AG10803 (cell line): ENCODE measurements at regions not wholly inside any gene's neighbourhood (a gene's known extent, or its start where the extent isn't known, plus 50 kb on each side); places are given as distances from the start of the nearest gene placed in this dataset.

ENCODE experiments used
- DNase-seq: peaks from one replicate; pipeline ENCODE4 v3.0.0; 2010; ENCODE audit warnings: low read depth
- H3K4me3 ChIP-seq: 2 replicates; pipeline ENCODE4 v1.5.1; 2011; ENCODE audit warnings: mild to moderate bottlenecking, low read length, control low read depth
- CTCF ChIP-seq: conservative IDR thresholded peaks from 2 replicates; pipeline ENCODE4 v1.5.1; 2011; ENCODE audit warnings: mild to moderate bottlenecking, low read length, control low read depth, inconsistent platforms

- TF ChIP-seq CTCF: no peak
- H3K4me3 ChIP-seq: no peak overlapping the region
- no peak for DNase-seq
These were observed 186.0 kb downstream of the PAH start for GRCh38 chr12:102730996-102731395.

GRCh38 chr12:102728506-102729242 is 188.4 kb downstream of the PAH start:
- TF ChIP-seq CTCF: no peak
- H3K4me3 ChIP-seq: no peak overlapping the region
- no peak for DNase-seq

- DNase-seq: no peak
- no peak overlapping the region for H3K4me3 ChIP-seq
- no peak for TF ChIP-seq CTCF
These were observed 190.4 kb downstream of the PAH start for GRCh38 chr12:102726686-102727085.

- TF ChIP-seq CTCF: no peak
- DNase-seq: no peak
- H3K4me3 ChIP-seq: no peak overlapping the region
These were observed 194.9 kb downstream of the PAH start for GRCh38 chr12:102722147-102722546.

GRCh38 chr12:102708108-102708507 is 208.9 kb downstream of the PAH start:
- H3K4me3 ChIP-seq: no peak overlapping the region
- TF ChIP-seq CTCF: no peak
- DNase-seq: no peak

GRCh38 chr12:102702447-102703114 is 214.5 kb downstream of the PAH start:
- DNase-seq: peak; percentile 79
- peak; percentile 83 for TF ChIP-seq CTCF
- H3K4me3 ChIP-seq: no peak overlapping the region

- no peak for TF ChIP-seq CTCF
- DNase-seq: no peak
- H3K4me3 ChIP-seq: no peak overlapping the region
These were observed 215.7 kb upstream of the IGF1 start for GRCh38 chr12:102696045-102696444.
